GM12891 (cell line): ENCODE measurements at regions not wholly inside any gene's neighbourhood (a gene's known extent, or its start where the extent isn't known, plus 50 kb on each side); places are given as distances from the start of the nearest gene placed in this dataset.

Source experiments
- DNase-seq: peaks from one replicate; pipeline ENCODE4 v3.0.0; 2011; ENCODE audit warnings: low spot score; ENCODE audit not compliant: insufficient read length
- FAIRE-seq: peaks from 2 replicates; lab custom pipeline; 2011; peaks lifted over from hg19 to GRCh38; lab: Jason Lieb, UNC
- PAX5 ChIP-seq: IDR thresholded peaks from 2 replicates; pipeline ENCODE4 v1.6.1; 2011; ENCODE audit warnings: low read length, moderate library complexity, mild to moderate bottlenecking; ENCODE audit not compliant: insufficient read depth, severe bottlenecking
- POLR2A ChIP-seq: IDR thresholded peaks from 2 replicates; pipeline ENCODE4 v1.6.1; 2011; ENCODE audit warnings: low read depth, low read length, control low read depth
- POLR2AphosphoS5 ChIP-seq: IDR thresholded peaks from 2 replicates; pipeline ENCODE4 v1.6.1; 2011; ENCODE audit warnings: low read depth, low read length, control low read depth
- POU2F2 ChIP-seq: IDR thresholded peaks from 2 replicates; pipeline ENCODE4 v1.6.1; 2011; ENCODE audit warnings: low read depth, mild to moderate bottlenecking, control low read depth, low read length, moderate library complexity
- SPI1 ChIP-seq: IDR thresholded peaks from 2 replicates; pipeline ENCODE4 v1.6.1; 2011; ENCODE audit warnings: low read depth, low read length, control low read depth
- TAF1 ChIP-seq: IDR thresholded peaks from 2 replicates; pipeline ENCODE4 v1.6.1; 2011; ENCODE audit warnings: low read depth, low read length, control low read depth

GRCh38 chr4:45345558-45345957 is 619.2 kb upstream of the GNPDA2 start:
- TF ChIP-seq POU2F2 = no peak
- no peak for TF ChIP-seq TAF1
- TF ChIP-seq SPI1 = no peak
- no peak for TF ChIP-seq POLR2A
- FAIRE-seq (no peak), DNase-seq (no peak)

- FAIRE-seq = no peak
- TF ChIP-seq SPI1 = no peak
- TF ChIP-seq POLR2A = no peak
- TF ChIP-seq TAF1 = no peak
- TF ChIP-seq PAX5 = no peak
- TF ChIP-seq POLR2AphosphoS5 = no peak
- no peak for TF ChIP-seq POU2F2
- DNase-seq = no peak
Measured at GRCh38 chr4:45331802-45332201, 605.4 kb upstream of the GNPDA2 start.

GRCh38 chr4:45327544-45327943 is 601.2 kb upstream of the GNPDA2 start:
- FAIRE-seq = no peak
- TF ChIP-seq POLR2AphosphoS5 = no peak
- TF ChIP-seq POU2F2 = no peak
- TF ChIP-seq PAX5 = no peak
- no peak for DNase-seq

- no peak for DNase-seq
- TF ChIP-seq POLR2AphosphoS5 (no peak), SPI1 (peak; percentile 20; the same call in 1 of the 2 replicates)
- no peak for FAIRE-seq
Measured at GRCh38 chr4:45324455-45325417, 598.4 kb upstream of the GNPDA2 start.

GRCh38 chr4:45323453-45324058 is 597.2 kb upstream of the GNPDA2 start:
- DNase-seq (no peak), FAIRE-seq (no peak)
- TF ChIP-seq POU2F2 (no peak), SPI1 (no peak), PAX5 (no peak), POLR2AphosphoS5 (no peak), TAF1 (no peak), POLR2A (no peak)

GRCh38 chr4:45317739-45318138 is 591.4 kb upstream of the GNPDA2 start:
- TF ChIP-seq TAF1 = no peak
- TF ChIP-seq SPI1 = no peak
- no peak for TF ChIP-seq POLR2A
- TF ChIP-seq POU2F2 = no peak
- no peak for TF ChIP-seq PAX5
- TF ChIP-seq POLR2AphosphoS5 = no peak
- FAIRE-seq (no peak), DNase-seq (no peak)

- TF ChIP-seq SPI1 = no peak
- TF ChIP-seq POLR2A = no peak
- no peak for TF ChIP-seq PAX5
- TF ChIP-seq POLR2AphosphoS5 = no peak
- no peak for TF ChIP-seq TAF1
- TF ChIP-seq POU2F2 = no peak
- DNase-seq = no peak
- no peak for FAIRE-seq
Measured at GRCh38 chr4:45317276-45317675, 590.9 kb upstream of the GNPDA2 start.

- no peak for DNase-seq
- no peak for FAIRE-seq
- TF ChIP-seq POLR2AphosphoS5 (no peak), POLR2A (no peak), SPI1 (no peak), TAF1 (no peak), PAX5 (no peak), POU2F2 (no peak)
Measured at GRCh38 chr4:45316257-45316656, 589.9 kb upstream of the GNPDA2 start.

GRCh38 chr4:45302828-45303227 is 576.5 kb upstream of the GNPDA2 start:
- no peak for FAIRE-seq
- TF ChIP-seq POLR2A (no peak), TAF1 (no peak), PAX5 (no peak), POLR2AphosphoS5 (no peak), SPI1 (no peak), POU2F2 (no peak)
- no peak for DNase-seq

GRCh38 chr4:45294464-45294863 is 568.1 kb upstream of the GNPDA2 start:
- FAIRE-seq (no peak), DNase-seq (no peak)
- TF ChIP-seq POU2F2 = no peak
- no peak for TF ChIP-seq POLR2AphosphoS5
- no peak for TF ChIP-seq SPI1
- no peak for TF ChIP-seq POLR2A
- TF ChIP-seq TAF1 = no peak
- no peak for TF ChIP-seq PAX5
